ENCODE measurements at regions not wholly inside any gene's neighbourhood (a gene's known extent, or its start where the extent isn't known, plus 50 kb on each side); places are given as distances from the start of the nearest gene placed in this dataset.

DNA sequence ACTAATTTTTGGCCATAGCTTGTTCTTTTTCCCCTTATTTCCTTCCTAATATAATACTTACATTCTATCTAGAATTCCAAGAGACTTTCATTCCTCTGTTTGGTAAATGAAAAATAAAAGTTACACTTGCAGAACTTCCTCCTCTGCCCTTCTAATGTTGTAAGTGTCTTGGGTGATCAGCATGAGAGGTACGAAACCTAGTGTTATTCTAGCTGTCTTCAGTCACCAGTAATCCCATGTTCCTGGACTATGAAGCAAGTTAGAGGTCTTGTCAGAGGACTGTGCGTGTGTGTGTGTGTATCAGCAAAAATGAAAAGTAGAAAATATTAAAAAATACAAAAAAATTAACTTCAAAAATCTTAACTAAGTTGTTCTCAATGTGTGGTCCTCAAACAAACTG is 307.0 kb downstream of the SPRY2 start:
- in situ Hi-C loops (cut with MboI; ENCODE audit: low sequenced_read_pairs) = loop anchor here (25.0 kb wide), 1 partner anchor 247 kb away; no protein-coding TSS in a partner anchor
- no peaks in the 10 kb centered on the region for H3K27me3 ChIP-seq (ENCODE audit: control insufficient read depth, insufficient read depth, low read length)

More for the DNA sequence above, 307.0 kb downstream of the SPRY2 start:
- Histone ChIP-seq H4K8ac (ENCODE audit: low read depth in 2 of 2, low read length in 2 of 2) (no peak overlapping the region), H3K4me2 (ENCODE audit: low read depth, low read length) (no peak overlapping the region), H3K18ac (ENCODE audit: low read depth, low read length) (no peak overlapping the region), H4K91ac (ENCODE audit: insufficient read depth, low read depth, low read length) (no peak overlapping the region), H3K36me3 (ENCODE audit: control insufficient read depth, insufficient read depth, low read length) (no peaks in the 10 kb centered on the region), H3K79me1 (ENCODE audit: low read depth in 1 of 2, low read length in 2 of 2) (0 out of 4 replicates have a peak, but pooled peaks cover 0 to 2% of the 10 kb centered on the region in 2 experiments), H3K27ac (ENCODE audit: insufficient read depth, low read length) (no peak overlapping the region), H2AK5ac (ENCODE audit: low read depth, low read length) (no peak overlapping the region), H4K5ac (ENCODE audit: low read depth, low read length) (no peak overlapping the region), H2AFZ (replicated peaks; ENCODE audit: low read length, poor library complexity) (no peak overlapping the region), H3K9me3 (ENCODE audit: control insufficient read depth, insufficient read depth, low read length) (no peaks in the 10 kb centered on the region), H3K4ac (ENCODE audit: low read depth, low read length) (no peak overlapping the region), H3K56ac (ENCODE audit: extremely low read depth, insufficient read depth, low read length) (no peak overlapping the region), H3K9ac (ENCODE audit: low read depth, low read length) (no peak overlapping the region), H2BK15ac (ENCODE audit: low read depth, low read length) (no peak overlapping the region), H2BK120ac (ENCODE audit: low read depth, low read length) (no peak overlapping the region), H3K23ac (ENCODE audit: low read depth, low read length) (no peak overlapping the region), H3K4me1 (ENCODE audit: control insufficient read depth, insufficient read depth, low read length) (peaks cover 5% of the 10 kb centered on the region; the same call in 1 of the 2 replicates), H4K20me1 (ENCODE audit: insufficient read depth, low read length) (no peaks in the 10 kb centered on the region), H3K14ac (replicated peaks; ENCODE audit: low read depth, low read length) (no peak overlapping the region), H2AK9ac (replicated peaks; ENCODE audit: low read depth, low read length, poor library complexity) (no peak overlapping the region), H3K9me1 (ENCODE audit: insufficient read depth, low read length) (no peaks in the 10 kb centered on the region), H2BK5ac (ENCODE audit: low read depth, low read length, poor library complexity, severe bottlenecking) (no peak overlapping the region), H3K4me3 (ENCODE audit: insufficient read depth, low read depth, low read length) (no peak overlapping the region), H2BK20ac (ENCODE audit: low read depth, low read length) (no peak overlapping the region)
- ChIA-PET POLR2A (ENCODE audit: unreplicated experiment) (no interaction called here), CTCF (no interaction called here)
- DNase-seq (no peak), ATAC-seq (ENCODE audit: low read depth) (no peak)
- no peak for TF ChIP-seq MAFK (IDR thresholded peaks at IDR 0.05; ENCODE audit: low read depth, low read length)
- TF ChIP-seq MAZ (IDR thresholded peaks at IDR 0.05; ENCODE audit: borderline replicate concordance, low read depth, low read length) = no peak
- BruUV-seq (replicated peaks) = no TSS peak
- WGBS, 2 experiments (ENCODE audit: extremely low coverage in 2 of 2, insufficient read length in 1 of 2) = no CpG with 5 or more reads among the region's 2 CpGs
- dilution Hi-C loops (cut with HindIII; ENCODE audit: low sequenced_read_pairs, unreplicated experiment) (no loop called here), intact Hi-C loops (cut with micrococcal nuclease) (no loop called here)

Data from IMR-90 (cell line).